Neural progenitor cell (in vitro differentiated cells): ENCODE measurements at regions not wholly inside any gene's neighbourhood (a gene's known extent, or its start where the extent isn't known, plus 50 kb on each side); places are given as distances from the start of the nearest gene placed in this dataset.

Experiments
- DNase-seq: peaks from one replicate; pipeline ENCODE4 v3.0.0-alpha.2; 2016; ENCODE audit warnings: low spot score
- H2AFZ ChIP-seq: fragments of 200-600 bp; sonication (generic); replicated peaks from 2 replicates; pipeline ENCODE4 v1.6.1; 2016; ENCODE audit warnings: antibody characterized with exemption
- H3F3A ChIP-seq: fragments of 200-600 bp; sonication (generic); 2 replicates; pipeline ENCODE4 v1.6.1; 2016; ENCODE audit warnings: antibody characterized with exemption, low read depth
- H3K27ac ChIP-seq: fragments of 200-600 bp; sonication (generic); 2 replicates; pipeline ENCODE4 v1.5.1; 2016; ENCODE audit warnings: mild to moderate bottlenecking
- H3K27me3 ChIP-seq: fragments of 200-600 bp; sonication (generic); 2 replicates; pipeline ENCODE4 v1.6.1; 2016; ENCODE audit warnings: mild to moderate bottlenecking, moderate library complexity
- H3K36me3 ChIP-seq: fragments of 200-600 bp; sonication (generic); 2 replicates; pipeline ENCODE4 v1.5.1; 2016
- H3K4me1 ChIP-seq: fragments of 200-600 bp; sonication (generic); 2 replicates; pipeline ENCODE4 v1.6.1; 2016; ENCODE audit warnings: mixed run types
- H3K4me2 ChIP-seq: fragments of 200-600 bp; sonication (generic); 2 replicates; pipeline ENCODE4 v1.6.1; 2016
- H3K4me3 ChIP-seq: fragments of 200-600 bp; sonication (generic); 2 replicates; pipeline ENCODE4 v1.5.1; 2016
- H3K79me2 ChIP-seq: fragments of 200-600 bp; sonication (generic); 2 replicates; pipeline ENCODE4 v1.6.1; 2016; ENCODE audit warnings: low read depth
- H3K9ac ChIP-seq: fragments of 200-600 bp; sonication (generic); 2 replicates; pipeline ENCODE4 v1.6.1; 2016
- H3K9me3 ChIP-seq: fragments of 200-600 bp; sonication (generic); 2 replicates; pipeline ENCODE4 v1.5.1; 2016; ENCODE audit warnings: low read depth
- H4K20me1 ChIP-seq: fragments of 200-600 bp; sonication (generic); 2 replicates; pipeline ENCODE4 v1.6.1; 2016; ENCODE audit warnings: low read depth
- H3K27ac Mint-ChIP-seq: 3 replicates; pipeline ENCODE4 v1.8.0; 2021; ENCODE audit warnings: mixed read lengths
- H3K27me3 Mint-ChIP-seq: 2 replicates; pipeline ENCODE4 v1.8.0; 2022; ENCODE audit warnings: low read depth, mild to moderate bottlenecking, inconsistent platforms, moderate library complexity, mixed read lengths; ENCODE audit not compliant: insufficient read depth
- H3K36me3 Mint-ChIP-seq: 3 replicates; pipeline ENCODE4 v1.8.0; 2021; ENCODE audit warnings: mixed read lengths
- H3K4me1 Mint-ChIP-seq: 3 replicates; pipeline ENCODE4 v1.8.0; 2021; ENCODE audit warnings: mixed read lengths
- H3K4me3 Mint-ChIP-seq: 3 replicates; pipeline ENCODE4 v1.8.0; 2021; ENCODE audit warnings: mild to moderate bottlenecking, moderate library complexity, mixed read lengths
- H3K9me3 Mint-ChIP-seq: 3 replicates; pipeline ENCODE4 v1.8.0; 2020; ENCODE audit warnings: mixed read lengths
- EZH2 ChIP-seq: fragments of 200-600 bp; sonication (generic); IDR thresholded peaks from 2 replicates; pipeline ENCODE4 v1.6.1; 2017; ENCODE audit warnings: antibody characterized with exemption, mild to moderate bottlenecking, moderate library complexity
- EZH2phosphoT487 ChIP-seq: fragments of 200-600 bp; sonication (generic); IDR thresholded peaks from 2 replicates; pipeline ENCODE4 v1.6.1; 2017; ENCODE audit warnings: antibody characterized with exemption
- TF ChIP-seq, protein P1 (sequence below): fragments of 200-600 bp; sonication (generic); IDR thresholded peaks from 2 replicates; pipeline ENCODE4 v1.5.1; 2017; ENCODE audit warnings: antibody characterized with exemption, mild to moderate bottlenecking

DNA sequence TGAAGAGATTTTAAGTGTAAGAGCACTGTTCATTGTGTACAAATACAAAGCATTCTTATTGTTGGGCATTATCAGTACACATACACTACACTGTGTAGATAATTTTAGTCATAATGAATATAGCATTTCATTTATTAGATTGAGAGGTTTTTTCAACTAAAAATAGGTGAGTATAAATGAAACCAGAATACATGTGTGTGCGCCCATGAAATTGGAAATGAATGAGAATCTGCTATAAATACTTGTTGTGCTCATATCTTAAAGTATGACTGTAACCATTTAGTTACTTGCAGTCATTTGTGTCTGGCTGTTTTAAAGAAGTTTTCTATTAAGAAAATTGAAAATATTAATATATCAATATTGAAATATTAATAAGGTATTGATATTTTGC, 189.0 kb upstream of the MEF2C start:
- no peaks in the 10 kb centered on the region for H3F3A ChIP-seq
- H3K9ac ChIP-seq: no peak overlapping the region
- H3K27ac Mint-ChIP-seq: no peak overlapping the region
- no peak for DNase-seq
- H3K9me3 ChIP-seq: no peaks in the 10 kb centered on the region
- no peak overlapping the region for H3K27ac ChIP-seq
- H3K4me1 ChIP-seq: no peaks in the 10 kb centered on the region
- no peaks in the 10 kb centered on the region for H4K20me1 ChIP-seq
- H3K4me2 ChIP-seq: no peak overlapping the region
- H3K4me3 ChIP-seq: no peak overlapping the region
- H3K9me3 Mint-ChIP-seq: no peaks in the 10 kb centered on the region
- H3K27me3 Mint-ChIP-seq: no peaks in the 10 kb centered on the region
- TF ChIP-seq, protein P1, sequence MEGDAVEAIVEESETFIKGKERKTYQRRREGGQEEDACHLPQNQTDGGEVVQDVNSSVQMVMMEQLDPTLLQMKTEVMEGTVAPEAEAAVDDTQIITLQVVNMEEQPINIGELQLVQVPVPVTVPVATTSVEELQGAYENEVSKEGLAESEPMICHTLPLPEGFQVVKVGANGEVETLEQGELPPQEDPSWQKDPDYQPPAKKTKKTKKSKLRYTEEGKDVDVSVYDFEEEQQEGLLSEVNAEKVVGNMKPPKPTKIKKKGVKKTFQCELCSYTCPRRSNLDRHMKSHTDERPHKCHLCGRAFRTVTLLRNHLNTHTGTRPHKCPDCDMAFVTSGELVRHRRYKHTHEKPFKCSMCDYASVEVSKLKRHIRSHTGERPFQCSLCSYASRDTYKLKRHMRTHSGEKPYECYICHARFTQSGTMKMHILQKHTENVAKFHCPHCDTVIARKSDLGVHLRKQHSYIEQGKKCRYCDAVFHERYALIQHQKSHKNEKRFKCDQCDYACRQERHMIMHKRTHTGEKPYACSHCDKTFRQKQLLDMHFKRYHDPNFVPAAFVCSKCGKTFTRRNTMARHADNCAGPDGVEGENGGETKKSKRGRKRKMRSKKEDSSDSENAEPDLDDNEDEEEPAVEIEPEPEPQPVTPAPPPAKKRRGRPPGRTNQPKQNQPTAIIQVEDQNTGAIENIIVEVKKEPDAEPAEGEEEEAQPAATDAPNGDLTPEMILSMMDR: no peak
- TF ChIP-seq EZH2phosphoT487 (no peak), EZH2 (no peak)
- H2AFZ ChIP-seq: no peak overlapping the region
- no peaks in the 10 kb centered on the region for H3K36me3 Mint-ChIP-seq
- peaks cover 4% of the 10 kb centered on the region for H3K4me1 Mint-ChIP-seq
- no peaks in the 10 kb centered on the region for H3K79me2 ChIP-seq
- no peaks in the 10 kb centered on the region for H3K36me3 ChIP-seq
- H3K27me3 ChIP-seq: no peaks in the 10 kb centered on the region
- H3K4me3 Mint-ChIP-seq: no peak overlapping the region

DNA sequence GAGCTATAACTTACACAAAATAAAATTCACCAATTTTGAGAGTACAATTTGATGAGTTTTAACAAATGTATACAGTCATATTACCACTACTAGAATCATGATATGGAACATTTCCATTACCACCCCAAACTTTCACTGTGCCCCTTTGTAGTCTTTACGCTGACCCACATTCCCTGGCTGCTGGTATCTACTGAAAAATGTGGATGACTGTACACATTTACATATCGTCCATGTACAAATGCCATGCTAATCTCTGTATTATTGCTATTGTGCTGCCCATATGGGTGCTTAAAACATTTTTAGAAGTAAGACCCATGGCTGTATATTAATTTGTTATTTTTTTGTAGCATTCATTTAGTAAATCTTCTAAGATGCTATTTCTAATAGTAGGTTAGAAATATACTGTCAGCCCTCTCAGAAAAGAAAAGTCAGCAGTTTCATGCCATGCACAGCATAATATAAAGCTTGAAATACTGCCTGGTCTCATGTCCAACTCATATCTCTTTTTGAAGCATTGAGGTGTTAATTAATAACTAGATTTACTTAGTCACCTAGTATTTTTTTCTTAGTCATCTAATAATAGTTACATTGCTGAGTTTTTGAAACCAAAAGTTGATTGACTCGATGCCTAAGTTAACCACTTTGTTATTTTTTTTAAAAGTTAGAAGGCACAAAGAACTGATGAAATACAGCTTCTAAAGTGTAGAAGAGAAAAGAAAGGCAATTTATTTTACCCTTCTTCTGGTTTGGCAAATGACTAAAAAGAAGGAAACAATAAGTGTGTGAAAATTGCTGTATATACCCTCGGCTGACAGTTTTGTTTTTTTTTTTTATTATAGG, 188.3 kb upstream of the MEF2C start:
- H3K4me1 ChIP-seq: no peaks in the 10 kb centered on the region
- H3K79me2 ChIP-seq: no peaks in the 10 kb centered on the region
- no peaks in the 10 kb centered on the region for H3K27me3 Mint-ChIP-seq
- no peaks in the 10 kb centered on the region for H4K20me1 ChIP-seq
- H3K9me3 ChIP-seq: no peaks in the 10 kb centered on the region
- no peak for DNase-seq
- H3K27ac Mint-ChIP-seq: no peak overlapping the region
- H2AFZ ChIP-seq: no peak overlapping the region
- H3K36me3 Mint-ChIP-seq: no peaks in the 10 kb centered on the region
- no peak overlapping the region for H3K4me2 ChIP-seq
- peaks cover 4% of the 10 kb centered on the region for H3K4me1 Mint-ChIP-seq
- no peak overlapping the region for H3K4me3 ChIP-seq
- TF ChIP-seq EZH2 (no peak), EZH2phosphoT487 (no peak)
- TF ChIP-seq, protein P1: no peak
- H3K9ac ChIP-seq: no peak overlapping the region
- no peaks in the 10 kb centered on the region for H3K36me3 ChIP-seq
- H3K27me3 ChIP-seq: no peaks in the 10 kb centered on the region
- no peaks in the 10 kb centered on the region for H3K9me3 Mint-ChIP-seq
- no peak overlapping the region for H3K27ac ChIP-seq
- H3K4me3 Mint-ChIP-seq: no peak overlapping the region
- no peaks in the 10 kb centered on the region for H3F3A ChIP-seq

DNA sequence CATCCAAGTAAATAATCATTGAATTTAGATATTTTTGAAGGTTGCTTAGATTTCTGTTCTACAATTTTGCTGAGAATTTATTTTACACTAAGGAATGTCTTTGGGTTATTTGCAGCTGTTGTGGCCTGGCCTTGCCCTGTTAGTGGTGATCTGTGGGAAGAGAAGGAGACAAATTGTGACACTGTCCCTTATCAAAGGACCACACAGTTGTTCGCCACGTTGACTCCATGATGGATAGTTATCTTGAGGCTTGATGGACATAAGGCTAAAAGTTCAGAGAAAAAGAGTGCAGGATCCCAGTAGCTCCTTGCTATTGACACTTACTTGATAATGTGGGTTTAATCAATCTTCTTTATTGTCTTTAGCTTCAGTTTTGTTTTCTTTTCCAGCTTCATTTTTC, 186.6 kb upstream of the MEF2C start:
- H4K20me1 ChIP-seq: no peaks in the 10 kb centered on the region
- H3K27ac ChIP-seq: no peak overlapping the region
- H3K27ac Mint-ChIP-seq: no peak overlapping the region
- no peak for TF ChIP-seq EZH2phosphoT487
- TF ChIP-seq, protein P1: no peak
- TF ChIP-seq EZH2: no peak
- no peaks in the 10 kb centered on the region for H3K27me3 Mint-ChIP-seq
- no peaks in the 10 kb centered on the region for H3K36me3 ChIP-seq
- H3K9ac ChIP-seq: no peak overlapping the region
- H3K27me3 ChIP-seq: no peaks in the 10 kb centered on the region
- H3K4me1 Mint-ChIP-seq: peaks cover 12% of the 10 kb centered on the region
- H3K4me3 Mint-ChIP-seq: no peak overlapping the region
- no peaks in the 10 kb centered on the region for H3K79me2 ChIP-seq
- H3K9me3 Mint-ChIP-seq: no peaks in the 10 kb centered on the region
- no peak for DNase-seq
- no peaks in the 10 kb centered on the region for H3K9me3 ChIP-seq
- no peak overlapping the region for H3K4me3 ChIP-seq
- H3K36me3 Mint-ChIP-seq: no peaks in the 10 kb centered on the region
- no peaks in the 10 kb centered on the region for H3F3A ChIP-seq
- peak overlapping the region; percentile 26 for H2AFZ ChIP-seq
- no peak overlapping the region for H3K4me2 ChIP-seq
- H3K4me1 ChIP-seq: no peaks in the 10 kb centered on the region
